Astrocyte of the hippocampus (primary cell): ENCODE measurements at regions not wholly inside any gene's neighbourhood (a gene's known extent, or its start where the extent isn't known, plus 50 kb on each side); places are given as distances from the start of the nearest gene placed in this dataset.
"Not testable (repeated sequence)": the region's sequence is repeated elsewhere in the genome, so short reads cannot be mapped to it uniquely, and the experiment has no call there.

ENCODE experiments used
- DNase-seq: peaks from one replicate; pipeline ENCODE4 v3.0.0; 2011; ENCODE audit warnings: low read depth, low spot score

DNA sequence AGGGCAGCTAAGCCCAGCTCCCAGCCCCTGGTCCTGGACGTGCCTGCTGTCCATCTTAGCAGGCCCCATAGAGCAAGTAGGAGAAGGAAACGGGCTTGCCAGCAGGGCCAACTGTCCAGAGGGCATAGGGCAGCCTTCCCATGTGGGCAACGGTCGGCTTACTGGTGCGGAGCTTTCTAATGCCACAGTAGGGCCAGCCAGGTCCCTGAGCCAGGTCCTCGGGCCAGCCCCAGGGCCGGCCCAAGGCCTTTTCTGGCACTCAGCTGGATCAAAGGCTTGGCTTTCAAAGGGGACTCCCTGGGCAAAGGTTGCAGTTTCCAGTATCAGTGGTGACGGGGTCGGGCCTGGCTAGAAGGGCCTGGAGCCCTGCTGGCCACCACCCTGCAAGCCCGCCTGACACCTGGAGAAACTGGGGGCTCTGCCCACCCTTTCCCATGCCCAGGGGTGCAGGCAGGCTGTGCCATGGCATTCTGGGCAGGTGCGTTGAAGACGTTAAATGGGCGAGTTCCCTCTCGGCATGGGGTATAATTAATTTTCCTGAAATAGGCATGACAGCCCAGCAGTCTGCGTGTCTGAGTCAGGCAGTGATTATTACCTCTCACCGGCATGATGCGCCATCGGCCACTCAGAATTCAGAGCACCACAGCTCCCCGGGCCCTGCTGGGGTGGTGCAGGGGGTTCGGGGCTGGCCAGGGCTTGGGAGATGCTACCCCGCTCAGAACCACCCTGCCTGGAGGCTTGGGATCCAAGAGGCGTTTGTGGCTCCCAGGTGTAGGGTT lies 4387.3 kb upstream of the TPTE start:
- not testable (repeated sequence) for DNase-seq

GRCh38 chr21:6136732-6137131 lies 4384.7 kb upstream of the TPTE start:
- not testable (repeated sequence) for DNase-seq

GRCh38 chr21:6138244-6139136 lies 4382.9 kb upstream of the TPTE start:
- DNase-seq, result not testable (repeated sequence)

DNA sequence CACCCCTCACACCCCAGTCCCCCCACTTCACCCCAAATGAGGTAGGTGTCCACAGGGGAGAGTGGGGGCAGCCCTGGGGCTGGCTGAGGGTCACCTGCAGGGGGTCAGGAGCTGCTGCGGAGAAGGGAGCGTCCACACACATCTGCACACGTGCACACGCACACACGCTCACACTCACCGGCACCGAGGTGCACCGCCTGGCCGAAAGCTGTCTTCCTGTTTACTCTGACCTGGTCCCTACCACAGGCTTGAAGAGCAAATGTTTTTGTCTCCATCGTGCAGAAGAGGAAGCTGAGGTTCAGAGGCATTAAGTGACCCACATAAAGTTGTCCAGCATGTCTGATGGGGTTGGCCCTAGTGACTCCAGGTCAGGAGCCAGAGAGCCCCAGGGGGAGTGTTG lies 4382.1 kb upstream of the TPTE start:
- DNase-seq, result not testable (repeated sequence)

DNA sequence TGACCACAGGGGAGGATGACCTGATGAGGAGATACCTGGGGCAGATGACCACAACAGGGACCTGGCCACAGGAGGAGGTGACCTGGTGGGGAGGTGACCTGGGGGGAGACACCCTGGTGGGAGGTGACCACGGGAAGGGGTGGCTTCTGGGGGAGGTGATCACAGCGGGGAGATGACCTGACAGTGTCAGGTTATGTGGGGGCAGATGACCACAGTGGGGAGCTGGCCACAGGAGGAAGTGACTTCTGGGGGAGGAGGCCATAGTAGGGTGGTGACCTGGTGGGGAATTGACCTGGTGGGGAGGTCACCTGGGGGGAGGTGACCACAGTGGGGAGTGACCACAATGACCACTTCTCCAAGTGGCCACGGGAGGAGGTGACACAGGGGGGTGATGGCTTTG lies 4381.5 kb upstream of the TPTE start:
- DNase-seq, result not testable (repeated sequence)

DNA sequence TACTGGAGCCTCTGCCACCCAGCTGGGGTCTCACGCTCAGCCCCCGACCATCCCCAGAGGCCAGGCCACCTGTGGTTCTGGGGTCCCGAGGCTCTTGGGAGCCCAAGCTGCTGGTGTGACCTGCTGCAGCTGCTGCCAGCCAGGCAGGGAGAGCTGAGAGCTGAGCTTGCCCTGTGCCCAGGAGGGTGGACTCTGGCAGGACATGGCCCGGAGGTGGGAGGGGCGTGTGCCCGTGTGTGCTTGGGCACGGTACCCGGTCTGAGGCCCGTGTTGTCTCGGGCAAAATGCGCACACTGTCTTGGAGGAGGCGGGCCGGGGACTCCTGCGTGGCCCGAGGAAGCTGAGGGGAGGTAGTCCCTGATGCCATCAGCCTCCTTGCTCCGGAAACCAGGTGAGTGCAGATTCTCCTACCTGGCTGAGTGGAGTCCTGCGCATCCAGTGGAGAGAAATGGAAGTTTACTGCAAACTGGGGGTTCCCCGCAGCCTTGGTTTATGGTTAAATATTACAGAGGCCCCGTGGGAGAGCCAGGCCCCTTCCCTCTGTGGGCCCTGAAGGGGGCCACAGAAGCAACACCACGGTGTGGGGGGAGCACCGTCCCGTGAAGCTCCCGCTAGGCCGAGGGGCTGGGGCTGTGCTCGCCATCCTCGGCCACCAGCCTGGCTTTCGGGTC lies 4380.8 kb upstream of the TPTE start:
- not testable (repeated sequence) for DNase-seq

DNA sequence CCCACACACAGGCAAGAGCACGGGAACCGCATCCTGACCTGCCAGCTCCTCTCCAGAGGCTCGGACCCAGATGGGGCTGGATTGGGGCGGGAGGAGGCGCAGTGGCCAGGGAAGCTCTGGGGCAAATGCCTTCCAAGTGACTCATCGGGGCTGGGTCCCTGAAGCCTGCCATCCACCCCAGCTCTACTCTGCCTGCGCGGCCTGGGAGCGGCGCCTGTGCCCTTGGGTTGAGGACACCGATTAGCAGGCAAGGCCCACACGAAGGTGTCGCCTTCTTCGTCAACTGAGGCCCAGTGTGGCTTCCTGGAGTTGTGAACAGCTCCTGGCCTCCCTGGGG lies 4380.3 kb upstream of the TPTE start:
- not testable (repeated sequence) for DNase-seq

DNA sequence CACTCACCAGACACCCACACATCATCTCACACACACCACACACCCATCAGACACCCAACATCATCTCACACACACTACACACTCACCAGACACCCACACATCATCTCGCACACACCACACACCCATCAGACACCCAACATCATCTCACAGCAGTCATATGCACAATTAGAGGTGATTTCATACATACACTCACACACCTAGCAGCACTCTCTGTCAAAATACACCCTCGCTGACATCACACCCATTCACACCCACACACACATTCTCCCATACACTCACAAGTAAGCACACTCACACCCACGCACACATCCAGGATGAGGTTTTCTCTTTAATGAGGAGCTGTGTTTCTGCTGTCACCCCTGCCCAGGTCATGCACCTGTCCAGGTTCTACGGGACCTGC lies 4368.2 kb upstream of the TPTE start:
- not testable (repeated sequence) for DNase-seq

GRCh38 chr21:6154524-6155320 lies 4366.7 kb upstream of the TPTE start:
- not testable (repeated sequence) for DNase-seq

- DNase-seq, result not testable (repeated sequence)
Measured at GRCh38 chr21:6156712-6157389, 4364.5 kb upstream of the TPTE start.

GRCh38 chr21:6157515-6157914 lies 4363.9 kb upstream of the TPTE start:
- not testable (repeated sequence) for DNase-seq

GRCh38 chr21:6158171-6158570 lies 4363.2 kb upstream of the TPTE start:
- DNase-seq, result not testable (repeated sequence)
